Right renal pelvis (tissue), 4 donors: ENCODE measurements at regions not wholly inside any gene's neighbourhood (a gene's known extent, or its start where the extent isn't known, plus 50 kb on each side); places are given as distances from the start of the nearest gene placed in this dataset.

Source experiments
- DNase-seq, 4 donors: peaks; one replicate each; pipeline ENCODE4 v3.0.0-alpha.2; 2013; ENCODE audit warnings: low read depth in 4 of 4, low spot score in 3 of 4, missing footprints in 1 of 4

DNA sequence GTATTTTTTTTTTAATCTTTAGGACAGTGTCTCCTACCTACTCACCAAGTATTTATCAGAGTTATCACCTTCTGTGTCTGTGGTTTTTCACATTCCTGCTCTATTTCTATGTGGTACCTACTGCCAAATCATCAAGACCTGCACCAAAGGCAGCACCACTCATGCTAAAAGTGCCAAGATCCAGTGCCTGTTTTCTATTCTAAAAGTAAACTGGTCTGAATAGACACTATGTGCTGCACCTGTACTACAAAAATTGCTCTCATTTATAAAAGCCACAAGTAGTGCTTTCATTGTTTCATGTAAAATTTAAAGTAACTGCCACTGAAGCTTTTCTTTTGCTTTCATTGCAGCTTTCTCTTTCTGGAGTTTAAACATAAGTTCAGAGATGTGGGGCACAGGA lies 103.9 kb upstream of the GULP1 start:
- no peak for DNase-seq

DNA sequence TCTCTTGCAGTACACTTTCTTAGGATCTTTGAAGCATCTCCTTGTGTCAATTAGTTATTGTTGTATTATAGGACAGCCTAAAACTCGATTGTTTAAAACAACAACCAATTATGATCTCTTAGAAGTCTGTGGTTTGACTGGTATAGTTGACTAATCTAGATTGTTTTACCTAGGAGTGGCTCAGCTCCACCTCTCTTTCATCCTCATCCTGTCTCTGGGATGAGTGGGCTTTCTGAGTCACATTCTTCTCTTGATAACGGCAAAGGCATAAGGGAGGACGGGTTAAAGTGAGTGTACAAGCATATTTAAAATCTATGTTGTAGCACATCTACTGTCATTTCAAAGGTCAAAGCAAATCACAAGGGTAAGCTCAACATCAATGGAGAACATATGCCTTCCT lies 102.3 kb upstream of the GULP1 start:
- DNase-seq, result no peak

DNA sequence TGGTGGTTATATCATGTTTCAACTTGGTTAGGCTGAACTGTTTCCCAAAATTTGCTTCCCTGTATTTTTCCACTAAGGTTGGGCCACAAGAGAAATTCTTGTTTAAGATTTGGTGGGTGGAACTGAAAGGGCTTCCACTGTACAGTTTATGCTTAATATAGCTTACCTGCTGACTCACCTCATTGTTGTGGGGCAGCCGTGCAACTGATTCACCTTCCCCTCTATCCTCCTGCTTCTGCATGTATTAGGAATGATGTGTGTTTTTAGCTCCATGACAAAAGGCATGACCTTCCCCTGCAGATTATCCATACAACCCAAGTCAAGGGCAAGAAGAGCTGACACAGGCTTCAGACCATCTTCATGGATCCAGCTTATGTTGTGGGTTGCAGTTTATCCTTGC lies 98.4 kb upstream of the GULP1 start:
- no peak for DNase-seq

DNA sequence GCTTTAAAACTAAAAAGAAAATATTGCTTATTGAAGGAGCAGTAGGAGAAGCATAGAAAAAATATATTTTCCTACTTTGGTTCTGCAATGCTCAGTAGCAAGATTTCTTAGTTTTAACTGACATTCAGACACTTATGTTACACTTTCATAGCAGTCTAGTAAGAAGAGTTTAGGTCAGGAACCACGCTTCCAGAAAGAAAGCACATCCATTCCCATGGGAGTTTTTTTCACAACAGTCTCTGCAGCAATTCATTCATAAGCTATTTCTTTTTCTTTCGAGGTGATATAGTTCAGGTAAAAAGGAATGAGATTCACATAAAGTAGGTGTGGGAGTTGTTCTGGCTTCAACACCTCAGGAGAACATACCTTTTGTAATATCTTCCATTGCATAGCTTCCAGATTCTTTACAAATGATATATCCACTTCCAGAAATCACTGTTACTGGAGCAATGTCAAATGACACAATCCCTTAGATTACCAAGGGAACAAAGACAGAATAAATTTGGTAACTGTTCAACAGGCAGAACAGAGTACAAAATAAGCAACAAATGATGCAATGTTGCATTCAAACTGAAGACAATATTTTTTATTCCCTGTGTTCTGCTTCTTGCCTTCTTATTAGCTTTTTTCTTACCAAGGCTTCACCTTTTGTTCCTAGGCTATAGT lies 95.2 kb upstream of the GULP1 start:
- no peak for DNase-seq

DNA sequence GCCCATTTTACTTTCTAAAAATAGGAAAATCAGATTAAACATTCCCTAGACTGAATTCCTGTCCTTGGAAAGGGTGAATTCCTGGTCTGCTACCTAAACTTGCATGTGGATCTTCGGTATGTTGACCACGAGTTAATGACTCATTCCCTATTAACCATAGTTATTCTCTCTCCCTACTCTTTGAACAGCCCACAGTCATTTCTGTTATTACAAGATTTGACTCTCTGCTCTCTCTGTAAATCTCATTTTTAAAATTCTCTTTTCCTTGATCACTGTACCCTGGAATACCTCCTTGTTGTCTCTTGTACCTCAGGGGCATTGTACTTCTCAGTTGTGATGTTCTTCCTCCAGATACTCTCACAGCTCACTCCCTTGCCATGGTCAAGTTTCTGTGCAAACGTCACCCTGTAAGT lies 92.0 kb upstream of the GULP1 start:
- DNase-seq, result no peak

DNA sequence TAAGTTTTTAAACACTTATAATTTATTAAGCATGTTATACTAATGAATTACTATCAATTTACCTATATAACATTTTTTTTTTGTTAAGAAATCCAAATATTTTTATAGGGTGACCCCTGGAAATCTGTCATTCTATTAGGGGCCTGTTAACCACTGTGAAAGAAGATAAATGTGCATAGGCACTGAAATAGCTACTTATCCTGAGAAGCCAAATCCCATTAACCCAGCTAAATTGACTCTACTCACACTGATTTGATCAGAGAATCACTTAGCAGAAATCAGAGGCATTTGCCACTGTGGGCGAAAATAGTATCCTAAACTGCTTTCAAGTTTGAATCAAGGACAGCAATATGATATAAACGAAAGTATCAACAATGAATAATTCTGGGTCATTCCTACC lies 90.0 kb upstream of the GULP1 start:
- no peak for DNase-seq

DNA sequence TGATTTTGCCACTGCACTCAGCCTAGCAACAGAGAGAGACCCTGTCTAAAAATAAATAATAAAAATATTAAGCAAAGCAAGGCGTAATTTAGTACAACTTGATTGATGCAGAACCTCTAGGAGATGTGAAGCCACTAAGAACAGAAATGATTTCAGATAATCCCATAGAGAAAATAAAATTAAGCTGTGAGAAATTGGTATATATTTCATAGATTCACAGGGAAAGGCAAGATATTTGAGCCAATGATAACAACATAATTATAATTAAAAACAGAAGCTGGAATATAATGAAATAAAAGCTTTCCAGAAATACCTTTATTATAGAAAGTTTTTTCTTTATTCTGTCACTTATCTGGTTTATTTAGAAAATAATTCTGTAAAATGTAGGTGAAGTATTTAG lies 88.9 kb upstream of the GULP1 start:
- no peak for DNase-seq

DNA sequence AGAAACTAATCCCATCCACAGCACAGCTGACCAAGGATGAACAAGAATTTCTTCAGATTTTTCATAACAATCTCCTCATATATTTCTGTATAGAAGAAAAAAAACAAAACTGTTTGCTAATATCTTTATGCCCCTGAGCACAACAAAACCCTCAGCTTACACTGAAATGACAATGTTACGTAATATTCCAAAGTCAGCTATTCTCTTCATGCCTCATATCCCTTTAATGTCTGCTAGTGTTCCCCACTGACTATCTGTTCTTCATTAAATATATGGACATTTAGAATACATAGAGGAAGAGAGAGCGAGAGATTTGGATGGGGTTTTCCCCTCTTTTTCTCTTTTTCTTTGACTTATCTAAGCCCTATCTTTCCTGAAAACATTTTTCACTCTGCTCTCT lies 87.9 kb upstream of the GULP1 start:
- DNase-seq, result no peak

DNA sequence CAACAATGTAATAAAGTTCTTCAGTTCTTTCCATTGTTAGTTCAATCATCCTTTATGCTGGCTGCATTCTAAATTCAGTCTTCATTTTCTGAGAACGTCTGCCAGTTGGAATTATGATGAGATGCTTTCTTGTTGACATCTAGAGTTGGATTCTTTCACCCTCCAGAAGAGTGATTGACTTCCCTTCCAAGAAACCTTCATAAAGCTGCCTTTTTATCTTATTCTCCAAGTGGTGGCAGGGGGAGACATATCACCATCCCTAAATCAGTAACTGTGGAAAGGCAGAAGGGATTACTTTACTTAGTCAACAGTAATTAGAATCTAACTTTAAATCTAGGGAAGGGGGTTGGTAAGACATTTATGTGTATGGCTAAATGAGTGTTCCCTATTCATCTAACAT lies 86.8 kb upstream of the GULP1 start:
- peak in 1 of 4 donors; percentile 12 for DNase-seq

DNA sequence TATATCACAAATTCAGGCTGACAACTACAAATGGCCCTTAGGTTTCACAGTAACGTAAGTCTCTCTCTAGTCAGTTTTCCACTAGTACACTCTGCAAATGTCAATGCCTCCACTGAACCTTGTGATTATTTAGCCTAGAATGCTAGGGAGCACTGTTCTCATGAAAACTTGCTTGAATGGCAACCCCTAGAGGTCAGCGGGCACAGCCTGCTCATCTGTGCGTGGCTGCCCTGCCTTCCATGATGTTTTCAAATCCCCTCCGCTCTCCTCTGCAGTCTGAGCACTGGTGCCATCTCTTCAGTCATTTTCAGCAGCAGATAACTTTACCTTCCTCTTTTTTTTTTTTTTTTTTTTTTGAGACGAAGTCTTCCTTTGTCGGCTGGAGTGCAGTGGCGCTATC lies 84.1 kb upstream of the GULP1 start:
- no peak for DNase-seq

DNA sequence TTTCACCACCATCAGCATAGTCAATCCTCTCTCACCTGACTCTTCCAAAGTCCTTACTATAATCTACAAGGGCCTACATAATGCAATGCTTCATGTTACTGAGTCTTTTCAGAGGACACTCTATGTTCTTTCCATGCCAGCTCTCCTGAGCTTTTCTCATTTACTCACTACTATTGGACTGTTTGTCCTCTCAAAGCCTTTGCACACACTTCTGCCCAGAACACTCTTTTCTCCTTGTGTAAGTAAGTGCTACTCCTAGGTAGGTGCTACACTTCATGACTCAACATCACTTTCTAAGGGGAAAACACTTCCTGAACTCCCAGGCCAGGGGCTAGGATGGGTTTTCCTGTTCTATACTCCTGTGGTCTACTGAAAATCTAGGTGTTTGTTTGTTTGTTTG lies 82.5 kb upstream of the GULP1 start:
- DNase-seq, result no peak

DNA sequence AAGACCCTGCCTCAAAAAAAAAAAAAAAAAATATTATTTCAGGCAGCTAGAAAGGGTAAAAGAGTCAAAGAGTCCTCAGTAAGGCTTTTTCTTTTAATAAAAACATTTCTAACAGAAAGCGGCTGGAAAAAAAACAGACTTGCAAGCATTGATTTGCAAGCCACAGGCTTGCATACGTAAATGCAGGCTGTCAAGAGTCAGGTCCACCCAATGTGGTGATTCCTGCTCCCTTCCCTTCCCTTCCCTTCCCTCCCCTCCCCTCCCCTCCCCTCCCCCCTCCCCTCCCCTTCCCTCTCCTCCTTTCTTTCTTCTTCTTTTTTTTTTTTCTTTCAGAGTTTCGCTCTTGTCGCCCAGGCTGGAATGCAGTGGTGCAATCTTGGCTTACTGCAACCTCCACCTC lies 74.4 kb upstream of the GULP1 start:
- DNase-seq, result no peak

DNA sequence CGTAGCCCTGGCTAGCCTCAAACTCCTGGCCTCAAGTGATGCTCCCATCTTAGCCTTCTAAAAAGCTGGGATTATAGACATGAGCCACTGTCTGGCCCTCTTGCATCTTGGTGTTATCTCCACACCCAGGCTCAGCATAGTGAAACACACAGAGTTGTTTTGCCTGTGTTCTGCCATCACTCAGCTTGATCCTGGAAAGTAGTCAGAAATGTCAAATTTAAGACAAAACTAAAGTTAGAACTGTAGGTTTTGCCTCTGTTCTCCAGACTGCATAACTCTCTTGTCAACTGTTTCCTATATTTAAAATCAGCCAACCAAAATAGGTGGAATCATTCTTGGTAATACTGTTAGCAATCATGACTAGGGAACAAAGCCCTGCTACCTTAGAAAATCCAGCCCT lies 72.1 kb upstream of the GULP1 start:
- no peak for DNase-seq

DNA sequence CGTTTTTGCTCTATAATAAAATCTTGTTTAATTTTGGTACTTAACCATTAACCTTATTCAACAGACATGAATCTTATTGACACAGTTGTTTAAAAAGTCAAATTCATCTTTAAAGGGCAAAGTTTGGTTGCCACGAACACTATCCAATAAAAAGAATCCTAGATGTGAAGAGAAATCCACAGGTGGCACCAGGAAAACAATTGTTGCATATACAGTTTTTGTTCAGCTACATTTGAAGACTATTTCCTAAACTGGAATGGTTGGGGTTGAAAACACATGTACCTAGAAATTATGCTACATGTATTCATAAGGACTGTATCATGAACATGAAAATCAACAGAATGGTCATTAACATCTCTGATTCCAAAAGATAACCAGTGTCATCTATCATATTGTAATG lies 71.1 kb upstream of the GULP1 start:
- DNase-seq, result no peak

DNA sequence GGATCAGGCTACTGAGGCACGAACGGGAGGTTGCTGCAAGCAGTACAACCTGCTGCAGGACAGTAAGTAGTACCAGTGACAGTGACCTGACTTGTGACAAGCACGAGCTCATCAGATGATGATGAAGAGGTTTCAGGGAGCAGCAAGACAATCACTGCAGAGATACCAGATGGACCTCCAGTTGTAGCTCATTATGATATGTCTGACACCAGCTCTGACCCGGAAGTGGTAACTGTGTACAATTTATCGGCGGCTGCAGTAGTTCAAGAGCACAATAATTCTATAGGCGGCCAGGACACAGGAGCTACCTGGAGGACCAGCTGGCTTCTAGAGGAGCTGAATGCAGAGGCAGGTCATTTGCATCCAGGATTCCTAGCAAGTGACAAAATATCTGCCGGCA lies 64.0 kb upstream of the GULP1 start:
- DNase-seq, result no peak

DNA sequence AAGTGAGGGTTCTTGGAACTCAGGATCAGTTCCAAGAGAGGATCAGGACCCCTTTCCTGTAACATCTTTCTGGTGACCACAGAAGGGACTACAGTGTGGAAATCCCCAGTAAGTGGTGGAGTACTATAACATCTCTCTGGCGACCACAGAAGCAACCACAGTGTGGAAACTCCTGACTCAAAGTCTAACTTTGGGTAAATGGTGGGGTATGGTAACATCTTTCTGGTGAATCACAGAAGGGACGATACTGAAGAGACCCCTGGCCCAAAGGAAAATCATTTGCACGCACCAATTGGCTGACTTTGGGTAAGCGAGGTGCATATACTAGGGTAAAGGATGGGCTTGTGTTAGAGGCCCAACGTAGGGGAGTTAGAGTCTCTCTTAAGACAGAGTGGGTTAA lies 56.3 kb upstream of the GULP1 start:
- no peak for DNase-seq

DNA sequence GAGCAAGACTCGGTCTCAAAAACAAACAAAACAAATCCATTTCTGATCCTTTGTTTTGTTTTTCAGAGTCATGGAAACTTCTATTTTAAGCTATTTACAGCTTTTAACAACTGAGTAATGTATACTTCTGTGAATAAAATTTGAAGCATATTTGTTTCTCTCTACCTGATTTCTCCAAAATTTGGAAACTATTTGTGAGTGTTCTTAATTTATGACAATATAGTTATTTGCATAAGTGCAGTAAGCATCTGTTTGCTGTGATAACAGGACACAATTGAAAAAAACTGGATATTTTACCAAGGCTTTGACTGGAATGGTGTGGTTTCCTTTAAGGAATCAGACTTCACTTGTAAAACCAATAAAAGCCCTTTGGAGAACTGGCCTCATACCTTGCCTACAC lies 53.3 kb upstream of the GULP1 start:
- no peak for DNase-seq
